ENCODE measurements at regions not wholly inside any gene's neighbourhood (a gene's known extent, or its start where the extent isn't known, plus 50 kb on each side); places are given as distances from the start of the nearest gene placed in this dataset.

GRCh38 chr15:70447928-70448698 lies 315.2 kb downstream of the UACA start (continued):
- TF ChIP-seq ZBTB11 (CRISPR knock-in tag; IDR thresholded peaks at IDR 0.05) = peak in 1 of 3 experiments; percentile 76; a peak in 2 of 6 replicates
- no peak for TF ChIP-seq POLR2H (tag; IDR thresholded peaks at IDR 0.05; ENCODE audit: low read depth)
- peak; percentile 83 for TF ChIP-seq MYNN (IDR thresholded peaks at IDR 0.05)
- TF ChIP-seq MYNN (CRISPR knock-in tag; IDR thresholded peaks at IDR 0.05) = no peak
- TF ChIP-seq MTA3 (IDR thresholded peaks at IDR 0.05; ENCODE audit: borderline replicate concordance) = peak; percentile 87
- no peak for TF ChIP-seq ATF1 (CRISPR knock-in tag; IDR thresholded peaks at IDR 0.05)
- peak; percentile 72; the same call in 1 of the 2 replicates for TF ChIP-seq ATF1 (tag; IDR thresholded peaks at IDR 0.05)
- peak; percentile 95 for TF ChIP-seq RNF2 (IDR thresholded peaks at IDR 0.05)
- TF ChIP-seq ILF3 (IDR thresholded peaks at IDR 0.05; ENCODE audit: borderline replicate concordance) = no peak
- peak; percentile 62; the same call in 1 of the 2 replicates for TF ChIP-seq HLTF (IDR thresholded peaks at IDR 0.05)
- TF ChIP-seq, protein P1, sequence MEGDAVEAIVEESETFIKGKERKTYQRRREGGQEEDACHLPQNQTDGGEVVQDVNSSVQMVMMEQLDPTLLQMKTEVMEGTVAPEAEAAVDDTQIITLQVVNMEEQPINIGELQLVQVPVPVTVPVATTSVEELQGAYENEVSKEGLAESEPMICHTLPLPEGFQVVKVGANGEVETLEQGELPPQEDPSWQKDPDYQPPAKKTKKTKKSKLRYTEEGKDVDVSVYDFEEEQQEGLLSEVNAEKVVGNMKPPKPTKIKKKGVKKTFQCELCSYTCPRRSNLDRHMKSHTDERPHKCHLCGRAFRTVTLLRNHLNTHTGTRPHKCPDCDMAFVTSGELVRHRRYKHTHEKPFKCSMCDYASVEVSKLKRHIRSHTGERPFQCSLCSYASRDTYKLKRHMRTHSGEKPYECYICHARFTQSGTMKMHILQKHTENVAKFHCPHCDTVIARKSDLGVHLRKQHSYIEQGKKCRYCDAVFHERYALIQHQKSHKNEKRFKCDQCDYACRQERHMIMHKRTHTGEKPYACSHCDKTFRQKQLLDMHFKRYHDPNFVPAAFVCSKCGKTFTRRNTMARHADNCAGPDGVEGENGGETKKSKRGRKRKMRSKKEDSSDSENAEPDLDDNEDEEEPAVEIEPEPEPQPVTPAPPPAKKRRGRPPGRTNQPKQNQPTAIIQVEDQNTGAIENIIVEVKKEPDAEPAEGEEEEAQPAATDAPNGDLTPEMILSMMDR (IDR thresholded peaks at IDR 0.05 in 2 of 3, conservative IDR thresholded peaks at IDR 0.05 in 1 of 3; ENCODE audit: insufficient read depth in 2 of 3, low read depth in 1 of 3, low read length in 3 of 3) = 0 out of 6 replicates have a peak, but pooled peaks of 1 of the 3 experiments have one; percentile 5
- TF ChIP-seq RCOR1 (IDR thresholded peaks at IDR 0.05; ENCODE audit: borderline replicate concordance in 1 of 2, low read depth in 2 of 2, low read length in 2 of 2) = peak; percentile 15 to 97; a peak in 3 of 4 replicates
- peak; percentile 95 for TF ChIP-seq LEF1 (IDR thresholded peaks at IDR 0.05)
- TF ChIP-seq ZNF79 (CRISPR knock-in tag; IDR thresholded peaks at IDR 0.05; ENCODE audit: low read depth) = no peak
- TF ChIP-seq HMG20A (CRISPR knock-in tag; conservative IDR thresholded peaks at IDR 0.05) = no peak
- TF ChIP-seq CBFA2T3 (IDR thresholded peaks at IDR 0.05) = peak; percentile 98
- no peak for TF ChIP-seq ZSCAN32 (CRISPR knock-in tag; IDR thresholded peaks at IDR 0.05)
- peak; percentile 86 for TF ChIP-seq RB1 (IDR thresholded peaks at IDR 0.05; ENCODE audit: low read depth)
- peak; percentile 99 for TF ChIP-seq NFIC (IDR thresholded peaks at IDR 0.05)
- TF ChIP-seq ZHX1 (conservative IDR thresholded peaks at IDR 0.05; ENCODE audit: low read length) = no peak
- no peak for TF ChIP-seq ZNF274 (IDR thresholded peaks at IDR 0.05; ENCODE audit: borderline replicate concordance, low read depth, low read length)
